IMR-90 (cell line): ENCODE measurements at regions not wholly inside any gene's neighbourhood (a gene's known extent, or its start where the extent isn't known, plus 50 kb on each side); places are given as distances from the start of the nearest gene placed in this dataset.

Source experiments
- ATAC-seq: fragments of 200-7000 bp; cut with Tn5 transposase; 2 replicates; pipeline ENCODE4 v1.9.1; 2020; ENCODE audit warnings: low read depth, mild to moderate bottlenecking, moderate library complexity
- BruUV-seq: library from RNA; stranded (reverse); fragments of 400-500 nt; replicated peaks from 2 replicates; lab custom pipeline; 2021; lab: Mats Ljungman, UMichigan
- CTCF ChIA-PET: fragments of 300-600 bp; formaldehyde crosslinking; extraction: SDS; loops from one replicate; lab custom pipeline; 2021; ENCODE audit warnings: antibody characterized with exemption; lab: Yijun Ruan, JAX
- POLR2A ChIA-PET: fragments of 300-600 bp; sonication (Branson Sonifier 250); formaldehyde crosslinking; loops from one replicate; lab custom pipeline; 2022; ENCODE audit warnings: antibody characterized with exemption; ENCODE audit not compliant: unreplicated experiment; lab: Charles Lee
- DNase-seq: peaks from one replicate; pipeline ENCODE4 v3.0.0; 2013
- H2AFZ ChIP-seq: replicated peaks from 2 replicates; pipeline ENCODE3; 2013; ENCODE audit warnings: low read length, mild to moderate bottlenecking; ENCODE audit not compliant: poor library complexity
- H2AK5ac ChIP-seq: 2 replicates; pipeline ENCODE4 v1.6.1; 2013; ENCODE audit warnings: low read depth, low read length, inconsistent platforms
- H2AK9ac ChIP-seq: replicated peaks from 2 replicates; pipeline ENCODE3; 2013; ENCODE audit warnings: mild to moderate bottlenecking, low read depth, low read length, moderate library complexity; ENCODE audit not compliant: poor library complexity
- H2BK120ac ChIP-seq: 2 replicates; pipeline ENCODE4 v1.6.1; 2013; ENCODE audit warnings: low read depth, low read length, inconsistent platforms
- H2BK15ac ChIP-seq: 3 replicates; pipeline ENCODE4 v1.6.1; 2013; ENCODE audit warnings: low read depth, low read length, inconsistent platforms
- H2BK20ac ChIP-seq: 2 replicates; pipeline ENCODE4 v1.6.1; 2013; ENCODE audit warnings: low read depth, mild to moderate bottlenecking, inconsistent platforms, low read length, moderate library complexity
- H2BK5ac ChIP-seq: 2 replicates; pipeline ENCODE4 v1.6.1; 2013; ENCODE audit warnings: mild to moderate bottlenecking, low read depth, low read length, inconsistent platforms; ENCODE audit not compliant: poor library complexity, severe bottlenecking
- H3K14ac ChIP-seq: replicated peaks from 2 replicates; pipeline ENCODE4 v1.6.1; 2013; ENCODE audit warnings: low read depth, low read length, inconsistent platforms
- H3K18ac ChIP-seq: 2 replicates; pipeline ENCODE4 v1.6.1; 2013; ENCODE audit warnings: low read depth, low read length, control low read depth
- H3K23ac ChIP-seq: 2 replicates; pipeline ENCODE4 v1.6.1; 2013; ENCODE audit warnings: low read depth, low read length, inconsistent platforms
- H3K27ac ChIP-seq: 2 replicates; pipeline ENCODE4 v1.5.1; 2013; ENCODE audit warnings: mild to moderate bottlenecking, control low read depth, low read length; ENCODE audit not compliant: insufficient read depth
- H3K27me3 ChIP-seq: 2 replicates; pipeline ENCODE4 v1.6.1; 2013; ENCODE audit warnings: low read length; ENCODE audit not compliant: control insufficient read depth, insufficient read depth
- H3K36me3 ChIP-seq: 2 replicates; pipeline ENCODE4 v1.6.1; 2013; ENCODE audit warnings: low read length, mixed read lengths; ENCODE audit not compliant: control insufficient read depth, insufficient read depth
- H3K4ac ChIP-seq: 2 replicates; pipeline ENCODE4 v1.6.1; 2013; ENCODE audit warnings: low read depth, low read length, inconsistent platforms
- H3K4me1 ChIP-seq: 2 replicates; pipeline ENCODE4 v1.6.1; 2013; ENCODE audit warnings: low read length, mixed read lengths; ENCODE audit not compliant: control insufficient read depth, insufficient read depth
- H3K4me2 ChIP-seq: 2 replicates; pipeline ENCODE4 v1.6.1; 2013; ENCODE audit warnings: low read depth, mild to moderate bottlenecking, control low read depth, low read length, moderate library complexity
- H3K4me3 ChIP-seq: 2 replicates; pipeline ENCODE4 v1.5.1; 2013; ENCODE audit warnings: low read depth, mild to moderate bottlenecking, control low read depth, low read length, moderate library complexity; ENCODE audit not compliant: insufficient read depth
- H3K56ac ChIP-seq: 2 replicates; pipeline ENCODE4 v1.6.1; 2013; ENCODE audit warnings: low read length, inconsistent platforms; ENCODE audit not compliant: insufficient read depth; ENCODE audit errors: extremely low read depth
- H3K79me1 ChIP-seq, 2 experiments: 2 replicates each; pipeline ENCODE4 v1.6.1; 2013; ENCODE audit warnings: low read length in 2 of 2, inconsistent platforms in 1 of 2, low read depth in 1 of 2
- H3K9ac ChIP-seq: 2 replicates; pipeline ENCODE4 v1.6.1; 2013; ENCODE audit warnings: low read depth, low read length, control low read depth
- H3K9me1 ChIP-seq: 2 replicates; pipeline ENCODE4 v1.6.1; 2013; ENCODE audit warnings: low read length, inconsistent platforms; ENCODE audit not compliant: insufficient read depth
- H3K9me3 ChIP-seq: 2 replicates; pipeline ENCODE4 v1.6.1; 2013; ENCODE audit warnings: low read length; ENCODE audit not compliant: control insufficient read depth, insufficient read depth
- H4K20me1 ChIP-seq: 2 replicates; pipeline ENCODE4 v1.6.1; 2013; ENCODE audit warnings: low read length, inconsistent platforms; ENCODE audit not compliant: insufficient read depth
- H4K5ac ChIP-seq: 2 replicates; pipeline ENCODE4 v1.6.1; 2013; ENCODE audit warnings: mild to moderate bottlenecking, low read depth, low read length, control low read depth
- H4K8ac ChIP-seq, 2 experiments: 2 replicates each; pipeline ENCODE4 v1.6.1; 2013; ENCODE audit warnings: low read depth in 2 of 2, low read length in 2 of 2, control low read depth in 1 of 2, inconsistent platforms in 1 of 2
- H4K91ac ChIP-seq: 2 replicates; pipeline ENCODE4 v1.6.1; 2013; ENCODE audit warnings: low read depth, low read length, inconsistent platforms; ENCODE audit not compliant: insufficient read depth
- BHLHE40 ChIP-seq: fragments of 150-350 bp; IDR thresholded peaks from 2 replicates; pipeline ENCODE4 v1.6.1; 2016; ENCODE audit warnings: mild to moderate bottlenecking, low read depth, low read length
- CEBPB ChIP-seq: IDR thresholded peaks from 2 replicates; pipeline ENCODE4 v1.6.1; 2012; ENCODE audit warnings: low read depth, low read length, improper control_type of control experiment
- CHD1 ChIP-seq: IDR thresholded peaks from 2 replicates; pipeline ENCODE4 v1.6.1; 2012; ENCODE audit warnings: low read depth, low read length, improper control_type of control experiment
- FOS ChIP-seq: fragments of 150-350 bp; IDR thresholded peaks from 2 replicates; pipeline ENCODE4 v1.6.1; 2016; ENCODE audit warnings: low read depth, low read length
- MAFK ChIP-seq: IDR thresholded peaks from 2 replicates; pipeline ENCODE4 v1.6.1; 2012; ENCODE audit warnings: low read depth, low read length, improper control_type of control experiment
- MAZ ChIP-seq: IDR thresholded peaks from 2 replicates; pipeline ENCODE4 v1.6.1; 2012; ENCODE audit warnings: low read depth, mild to moderate bottlenecking, low read length, improper control_type of control experiment, moderate library complexity, borderline replicate concordance
- MXI1 ChIP-seq: IDR thresholded peaks from 2 replicates; pipeline ENCODE4 v1.6.1; 2012; ENCODE audit warnings: low read depth, mild to moderate bottlenecking, low read length, moderate library complexity, borderline replicate concordance
- NFE2L2 ChIP-seq: fragments of 150-350 bp; IDR thresholded peaks from 2 replicates; pipeline ENCODE4 v1.6.1; 2016; ENCODE audit warnings: low read depth, mild to moderate bottlenecking, low read length
- POLR2A ChIP-seq: IDR thresholded peaks from 2 replicates; pipeline ENCODE4 v1.6.1; 2012; ENCODE audit warnings: mild to moderate bottlenecking, low read depth, low read length
- RAD21 ChIP-seq: IDR thresholded peaks from 2 replicates; pipeline ENCODE4 v1.6.1; 2012; ENCODE audit warnings: low read length, improper control_type of control experiment
- RCOR1 ChIP-seq: IDR thresholded peaks from 2 replicates; pipeline ENCODE4 v1.6.1; 2012; ENCODE audit warnings: mild to moderate bottlenecking, low read length, improper control_type of control experiment; ENCODE audit not compliant: insufficient replicate concordance
- RFX5 ChIP-seq: IDR thresholded peaks from 2 replicates; pipeline ENCODE4 v1.8.0; 2012; ENCODE audit warnings: low read depth, mild to moderate bottlenecking, low read length, moderate library complexity
- SMC3 ChIP-seq: fragments of 150-350 bp; IDR thresholded peaks from 2 replicates; pipeline ENCODE4 v1.6.1; 2016; ENCODE audit warnings: low read depth, mild to moderate bottlenecking, antibody characterized with exemption, low read length, moderate library complexity
- WGBS, 2 experiments: methylation state at CpG; one replicate each; pipeline versions ENCODE4 v1.1.5 to v1.1.7; 2013; ENCODE audit warnings: missing lambda C conversion rate in 2 of 2; ENCODE audit not compliant: insufficient read length in 1 of 2; ENCODE audit errors: extremely low coverage in 2 of 2; 5-methylcytosine and 5-hydroxymethylcytosine counted together
- dilution Hi-C: fragments of 300-500 bp; cut with HindIII; formaldehyde crosslinking; loops from one replicate; pipeline ENCODE4 v1.14.3; 2018; ENCODE audit warnings: low sequenced_read_pairs; ENCODE audit not compliant: unreplicated experiment
- in situ Hi-C: fragments of 300-500 bp; cut with MboI; formaldehyde crosslinking; loops from 3 replicates; pipeline ENCODE4 v1.14.3; 2019; ENCODE audit warnings: low sequenced_read_pairs, inconsistent platforms, mixed read lengths
- intact Hi-C: fragments of 100-400 bp; cut with micrococcal nuclease; formaldehyde crosslinking; loops from 2 replicates; pipeline ENCODE4 v1.10.0; 2022
- TF ChIP-seq, protein P1 (sequence below): fragments of 150-350 bp; IDR thresholded peaks from 2 replicates; pipeline ENCODE4 v1.6.1; 2016; ENCODE audit warnings: low read depth, mild to moderate bottlenecking, low read length, moderate library complexity, borderline replicate concordance
- TF ChIP-seq, protein P2 (sequence below): conservative IDR thresholded peaks from 2 replicates; pipeline ENCODE4 v1.5.1; 2012; ENCODE audit warnings: mild to moderate bottlenecking, low read depth, low read length, improper control_type of control experiment
- TF ChIP-seq, protein P3 (sequence below): fragments of 150-350 bp; IDR thresholded peaks from 2 replicates; pipeline ENCODE4 v1.6.1; 2017; ENCODE audit warnings: mild to moderate bottlenecking, antibody characterized with exemption, low read length, low read depth

DNA sequence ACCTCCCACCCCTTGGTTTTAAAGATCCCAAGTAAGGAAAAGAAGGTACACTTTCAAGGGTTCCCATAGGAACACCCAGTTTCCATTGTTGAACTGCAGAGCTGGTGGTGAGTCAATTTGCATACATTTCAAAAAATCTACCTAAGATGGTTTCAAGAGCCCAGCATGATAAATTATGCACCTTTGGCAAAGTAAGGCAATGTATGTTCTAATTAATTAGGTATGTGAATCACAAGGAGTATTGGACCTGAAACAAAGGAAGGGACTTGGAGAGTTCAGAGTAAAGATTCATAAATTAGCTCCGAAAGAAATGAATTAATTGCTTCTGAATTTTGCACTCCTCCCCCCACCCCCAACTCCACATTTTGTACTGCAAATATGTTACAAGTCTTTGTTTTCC is 459.7 kb downstream of the LRATD1 start:
- no peak overlapping the region for H4K91ac ChIP-seq
- no peak overlapping the region for H3K4me3 ChIP-seq
- H2AFZ ChIP-seq, result no peak overlapping the region
- no peaks in the 10 kb centered on the region for H4K20me1 ChIP-seq
- no peaks in the 10 kb centered on the region; the same call in 1 of the 2 replicates for H3K4me1 ChIP-seq
- H3K9me3 ChIP-seq, result no peaks in the 10 kb centered on the region
- H3K4ac ChIP-seq, result no peak overlapping the region
- no TSS peak for BruUV-seq
- H2BK15ac ChIP-seq, result no peak overlapping the region
- no peak overlapping the region for H3K27ac ChIP-seq
- in situ Hi-C loops (no loop called here), intact Hi-C loops (no loop called here), dilution Hi-C loops (no loop called here)
- H3K9ac ChIP-seq, result no peak overlapping the region
- H3K18ac ChIP-seq, result no peak overlapping the region
- TF ChIP-seq, protein P1, sequence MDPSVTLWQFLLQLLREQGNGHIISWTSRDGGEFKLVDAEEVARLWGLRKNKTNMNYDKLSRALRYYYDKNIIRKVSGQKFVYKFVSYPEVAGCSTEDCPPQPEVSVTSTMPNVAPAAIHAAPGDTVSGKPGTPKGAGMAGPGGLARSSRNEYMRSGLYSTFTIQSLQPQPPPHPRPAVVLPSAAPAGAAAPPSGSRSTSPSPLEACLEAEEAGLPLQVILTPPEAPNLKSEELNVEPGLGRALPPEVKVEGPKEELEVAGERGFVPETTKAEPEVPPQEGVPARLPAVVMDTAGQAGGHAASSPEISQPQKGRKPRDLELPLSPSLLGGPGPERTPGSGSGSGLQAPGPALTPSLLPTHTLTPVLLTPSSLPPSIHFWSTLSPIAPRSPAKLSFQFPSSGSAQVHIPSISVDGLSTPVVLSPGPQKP, result no peak
- no peak for TF ChIP-seq RAD21
- TF ChIP-seq RFX5, result no peak
- no peak for TF ChIP-seq MXI1
- no peak for TF ChIP-seq POLR2A
- no peak for TF ChIP-seq CEBPB
- TF ChIP-seq RCOR1, result no peak
- TF ChIP-seq MAZ, result no peak
- TF ChIP-seq, protein P2, sequence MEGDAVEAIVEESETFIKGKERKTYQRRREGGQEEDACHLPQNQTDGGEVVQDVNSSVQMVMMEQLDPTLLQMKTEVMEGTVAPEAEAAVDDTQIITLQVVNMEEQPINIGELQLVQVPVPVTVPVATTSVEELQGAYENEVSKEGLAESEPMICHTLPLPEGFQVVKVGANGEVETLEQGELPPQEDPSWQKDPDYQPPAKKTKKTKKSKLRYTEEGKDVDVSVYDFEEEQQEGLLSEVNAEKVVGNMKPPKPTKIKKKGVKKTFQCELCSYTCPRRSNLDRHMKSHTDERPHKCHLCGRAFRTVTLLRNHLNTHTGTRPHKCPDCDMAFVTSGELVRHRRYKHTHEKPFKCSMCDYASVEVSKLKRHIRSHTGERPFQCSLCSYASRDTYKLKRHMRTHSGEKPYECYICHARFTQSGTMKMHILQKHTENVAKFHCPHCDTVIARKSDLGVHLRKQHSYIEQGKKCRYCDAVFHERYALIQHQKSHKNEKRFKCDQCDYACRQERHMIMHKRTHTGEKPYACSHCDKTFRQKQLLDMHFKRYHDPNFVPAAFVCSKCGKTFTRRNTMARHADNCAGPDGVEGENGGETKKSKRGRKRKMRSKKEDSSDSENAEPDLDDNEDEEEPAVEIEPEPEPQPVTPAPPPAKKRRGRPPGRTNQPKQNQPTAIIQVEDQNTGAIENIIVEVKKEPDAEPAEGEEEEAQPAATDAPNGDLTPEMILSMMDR, result no peak
- no peak for TF ChIP-seq BHLHE40
- TF ChIP-seq, protein P3, sequence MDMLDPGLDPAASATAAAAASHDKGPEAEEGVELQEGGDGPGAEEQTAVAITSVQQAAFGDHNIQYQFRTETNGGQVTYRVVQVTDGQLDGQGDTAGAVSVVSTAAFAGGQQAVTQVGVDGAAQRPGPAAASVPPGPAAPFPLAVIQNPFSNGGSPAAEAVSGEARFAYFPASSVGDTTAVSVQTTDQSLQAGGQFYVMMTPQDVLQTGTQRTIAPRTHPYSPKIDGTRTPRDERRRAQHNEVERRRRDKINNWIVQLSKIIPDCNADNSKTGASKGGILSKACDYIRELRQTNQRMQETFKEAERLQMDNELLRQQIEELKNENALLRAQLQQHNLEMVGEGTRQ, result no peak
- no peak for TF ChIP-seq SMC3
- no peak for TF ChIP-seq NFE2L2
- TF ChIP-seq MAFK, result no peak
- no peak for TF ChIP-seq CHD1
- TF ChIP-seq FOS, result no peak
- no peaks in the 10 kb centered on the region for H3K36me3 ChIP-seq
- no CpG with 5 or more reads among the region's 1 CpG for WGBS, 2 experiments
- H3K4me2 ChIP-seq, result no peak overlapping the region
- H2BK5ac ChIP-seq, result no peak overlapping the region
- H3K79me1 ChIP-seq, result no peaks in the 10 kb centered on the region
- POLR2A ChIA-PET, result no interaction called here
- no peaks in the 10 kb centered on the region for H3K27me3 ChIP-seq
- no peaks in the 10 kb centered on the region for H3K9me1 ChIP-seq
- H3K23ac ChIP-seq, result no peak overlapping the region
- no peak overlapping the region for H4K8ac ChIP-seq
- H2BK20ac ChIP-seq, result no peak overlapping the region
- no peak overlapping the region for H2AK9ac ChIP-seq
- H4K5ac ChIP-seq, result no peak overlapping the region
- no peak overlapping the region for H2BK120ac ChIP-seq
- CTCF ChIA-PET, result interaction anchor here (1.1 kb wide), 1 partner anchor 34 kb away, joined by 3 read pairs; no protein-coding TSS in a partner anchor
- no peak overlapping the region for H3K56ac ChIP-seq
- DNase-seq (no peak), ATAC-seq (no peak)
- H2AK5ac ChIP-seq, result no peak overlapping the region
- no peak overlapping the region for H3K14ac ChIP-seq
